Aorta (tissue), 5 donors: ENCODE measurements at regions not wholly inside any gene's neighbourhood (a gene's known extent, or its start where the extent isn't known, plus 50 kb on each side); places are given as distances from the start of the nearest gene placed in this dataset.

Experiments
- ATAC-seq: fragments of 200-7000 bp; cut with Tn5 transposase; one replicate; pipeline ENCODE4 v1.9.1; 2022; ENCODE audit warnings: moderate library complexity; ENCODE audit not compliant: low FRiP score
- DNase-seq, 2 donors: peaks; one replicate each; pipeline ENCODE4 v3.0.0-alpha.2; 2020
- H3K27ac ChIP-seq, 2 donors: one replicate each; pipeline ENCODE4 v1.5.1; 2013; ENCODE audit warnings: low read length in 2 of 2, mild to moderate bottlenecking in 2 of 2, moderate library complexity in 2 of 2, control low read depth in 1 of 2, inconsistent platforms in 1 of 2, low read depth in 1 of 2
- H3K27me3 ChIP-seq, 2 donors: one replicate each; pipeline ENCODE4 v1.6.1; 2013; ENCODE audit warnings: control low read depth in 1 of 2, low read length in 1 of 2, mild to moderate bottlenecking in 1 of 2, moderate library complexity in 1 of 2; ENCODE audit not compliant: insufficient read depth in 2 of 2, control insufficient read depth in 1 of 2
- H3K36me3 ChIP-seq, 2 donors: one replicate each; pipeline ENCODE4 v1.6.1; 2013; ENCODE audit warnings: control low read depth in 1 of 2, low read length in 1 of 2, mild to moderate bottlenecking in 1 of 2; ENCODE audit not compliant: insufficient read depth in 2 of 2, control insufficient read depth in 1 of 2
- H3K4me1 ChIP-seq, 2 donors: one replicate each; pipeline ENCODE4 v1.6.1; 2013; ENCODE audit warnings: low read length in 2 of 2, control low read depth in 1 of 2, mild to moderate bottlenecking in 1 of 2, moderate library complexity in 1 of 2; ENCODE audit not compliant: insufficient read depth in 2 of 2, control insufficient read depth in 1 of 2
- H3K4me3 ChIP-seq, 2 donors: one replicate each; pipeline ENCODE4 v1.5.1; 2013; ENCODE audit warnings: low read length in 2 of 2, control low read depth in 1 of 2, mild to moderate bottlenecking in 1 of 2
- H3K9me3 ChIP-seq: one replicate; pipeline ENCODE4 v1.6.1; 2013; ENCODE audit warnings: mild to moderate bottlenecking, low read length; ENCODE audit not compliant: control insufficient read depth
- WGBS, 2 donors: extraction: QIAGEN DNeasy Blood & Tissue Kit; methylation state at CpG; one replicate each; pipeline ENCODE4 v1.1.7; 2013; 5-methylcytosine and 5-hydroxymethylcytosine counted together
- intact Hi-C, 2 donors: fragments of 100-400 bp; cut with DNase I; formaldehyde crosslinking; loops; one replicate each; pipeline versions ENCODE4 v1.14.2 to v1.15.0; 2022
- donor health status: healthy with polysubstance abuse.
- donor health status: Bipolar disorder and iron deficiency.
- donor health status: DM: no; HTN: no; CAD: no.
- donor health status: DM: no; HTN: no; CAD: no.
- donor health status: DM: yes; HTN: yes; CAD: no.

DNA sequence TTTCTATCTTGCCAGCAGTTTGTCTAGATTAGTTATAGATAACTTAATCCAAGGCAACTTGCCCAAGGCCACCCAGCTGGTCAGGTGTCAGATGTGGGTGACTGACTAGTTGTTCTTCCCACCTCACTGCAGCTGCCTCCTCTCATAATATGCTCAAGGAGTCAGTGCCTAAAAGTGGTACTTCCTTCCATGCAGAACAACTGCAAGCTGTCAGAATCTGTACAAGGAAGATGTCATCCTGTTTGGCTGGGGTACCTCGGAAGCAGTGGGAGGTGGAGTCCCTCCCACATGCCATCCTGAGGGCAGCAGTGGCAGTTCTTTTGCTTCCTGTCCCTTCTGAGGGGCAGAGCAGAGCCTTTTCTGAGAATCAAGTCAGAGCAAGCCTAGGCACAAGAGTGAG, 193.2 kb upstream of the RFC3 start:
- Histone ChIP-seq H3K36me3 (no peaks in the 10 kb centered on the region), H3K4me1 (no peaks in the 10 kb centered on the region), H3K9me3 (no peaks in the 10 kb centered on the region), H3K27ac (no peak overlapping the region), H3K4me3 (no peak overlapping the region), H3K27me3 (no peaks in the 10 kb centered on the region)
- intact Hi-C loops = no loop called here
- ATAC-seq = no peak
- DNase-seq = no peak
- WGBS, 2 donors = 72 to 80% methylated on average over 1 of the region's 1 CpG

DNA sequence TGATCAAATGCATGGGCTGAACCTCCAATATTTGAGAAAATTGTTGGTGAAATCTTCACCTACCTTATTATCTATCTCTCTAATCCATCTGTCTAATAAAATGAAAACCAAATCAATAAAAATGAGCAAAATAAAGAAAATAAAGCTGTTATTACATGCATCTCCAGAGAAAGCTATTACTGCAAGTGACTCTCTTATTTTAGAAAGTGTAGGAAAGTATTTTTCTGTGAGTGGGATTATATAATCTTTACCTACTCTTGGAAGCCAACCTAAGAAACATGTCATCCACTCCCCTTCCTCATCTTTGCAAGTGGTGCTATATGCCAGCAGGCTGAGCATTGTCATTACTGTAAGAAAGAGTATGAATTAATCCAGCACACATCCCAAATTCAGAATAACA, 191.5 kb upstream of the RFC3 start:
- Histone ChIP-seq H3K27ac (no peak overlapping the region), H3K36me3 (no peaks in the 10 kb centered on the region), H3K9me3 (no peaks in the 10 kb centered on the region), H3K27me3 (no peaks in the 10 kb centered on the region), H3K4me3 (no peak overlapping the region), H3K4me1 (no peaks in the 10 kb centered on the region)
- intact Hi-C loops = no loop called here
- DNase-seq (no peak), ATAC-seq (no peak)

DNA sequence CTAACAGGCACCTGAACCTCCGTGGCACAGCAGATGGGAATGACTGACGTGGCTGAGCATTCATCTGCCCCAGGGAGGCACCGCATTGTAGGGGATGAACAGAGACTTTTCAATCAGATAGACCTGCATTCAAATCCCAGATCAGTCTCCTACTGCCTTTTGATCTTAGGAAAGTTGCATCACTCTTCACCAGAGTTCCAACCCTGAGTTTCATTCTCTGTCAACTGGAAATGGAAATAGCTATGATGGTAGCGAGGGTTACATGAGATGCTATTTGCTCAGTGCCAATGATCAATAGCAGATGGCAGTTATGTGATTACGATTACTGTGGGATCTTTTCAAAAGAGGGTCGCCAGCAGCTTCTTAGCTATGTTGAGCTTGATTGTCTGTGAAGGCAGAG, 189.3 kb upstream of the RFC3 start:
- 96 to 97% methylated on average over 6 of the region's 6 CpGs for WGBS, 2 donors
- Histone ChIP-seq H3K27ac (no peak overlapping the region), H3K4me3 (no peak overlapping the region), H3K27me3 (no peaks in the 10 kb centered on the region), H3K36me3 (no peaks in the 10 kb centered on the region), H3K9me3 (no peaks in the 10 kb centered on the region), H3K4me1 (no peaks in the 10 kb centered on the region)
- DNase-seq (no peak), ATAC-seq (no peak)
- intact Hi-C loops = no loop called here

DNA sequence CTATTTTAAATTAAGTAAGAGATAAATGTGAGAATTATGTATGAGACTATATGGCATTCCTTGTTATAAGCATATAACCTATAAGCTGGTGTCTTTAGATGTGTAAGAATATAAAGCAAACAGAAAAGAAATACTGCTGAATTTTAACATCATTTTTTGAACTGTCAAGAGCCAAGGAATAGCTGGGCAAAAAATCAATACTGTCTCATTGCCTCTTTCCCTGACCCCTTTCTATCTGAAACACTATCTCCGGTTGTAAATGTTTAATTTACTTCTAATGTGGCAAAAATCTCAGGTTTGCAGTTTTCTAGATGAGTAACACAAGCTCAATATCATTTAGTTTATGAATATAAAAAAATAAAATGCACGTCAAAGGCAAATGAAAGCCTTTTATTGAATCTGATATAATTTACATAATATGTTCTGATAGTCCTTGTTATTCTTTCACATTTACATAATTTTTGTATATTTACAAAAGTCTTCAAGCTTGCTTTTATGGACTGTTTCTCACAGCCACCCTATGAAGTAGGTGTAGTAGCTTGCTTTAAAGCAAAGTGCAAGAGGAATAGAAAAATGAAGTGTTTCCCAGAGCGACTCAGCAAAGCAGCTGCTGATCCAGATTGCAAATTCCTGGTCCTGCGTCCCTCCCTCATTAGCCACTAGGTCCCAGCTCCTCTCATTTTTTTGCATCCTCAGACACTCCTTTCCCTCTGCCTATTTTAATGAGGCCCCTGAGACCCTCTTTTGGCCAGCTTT, 188.2 kb upstream of the RFC3 start:
- Histone ChIP-seq H3K27ac (no peak overlapping the region), H3K27me3 (no peaks in the 10 kb centered on the region), H3K4me1 (no peaks in the 10 kb centered on the region), H3K36me3 (no peaks in the 10 kb centered on the region), H3K4me3 (no peak overlapping the region), H3K9me3 (no peaks in the 10 kb centered on the region)
- DNase-seq = no peak
- WGBS, 2 donors = 85 to 88% methylated on average over 4 of the region's 4 CpGs
- intact Hi-C loops = no loop called here
- ATAC-seq = no peak

DNA sequence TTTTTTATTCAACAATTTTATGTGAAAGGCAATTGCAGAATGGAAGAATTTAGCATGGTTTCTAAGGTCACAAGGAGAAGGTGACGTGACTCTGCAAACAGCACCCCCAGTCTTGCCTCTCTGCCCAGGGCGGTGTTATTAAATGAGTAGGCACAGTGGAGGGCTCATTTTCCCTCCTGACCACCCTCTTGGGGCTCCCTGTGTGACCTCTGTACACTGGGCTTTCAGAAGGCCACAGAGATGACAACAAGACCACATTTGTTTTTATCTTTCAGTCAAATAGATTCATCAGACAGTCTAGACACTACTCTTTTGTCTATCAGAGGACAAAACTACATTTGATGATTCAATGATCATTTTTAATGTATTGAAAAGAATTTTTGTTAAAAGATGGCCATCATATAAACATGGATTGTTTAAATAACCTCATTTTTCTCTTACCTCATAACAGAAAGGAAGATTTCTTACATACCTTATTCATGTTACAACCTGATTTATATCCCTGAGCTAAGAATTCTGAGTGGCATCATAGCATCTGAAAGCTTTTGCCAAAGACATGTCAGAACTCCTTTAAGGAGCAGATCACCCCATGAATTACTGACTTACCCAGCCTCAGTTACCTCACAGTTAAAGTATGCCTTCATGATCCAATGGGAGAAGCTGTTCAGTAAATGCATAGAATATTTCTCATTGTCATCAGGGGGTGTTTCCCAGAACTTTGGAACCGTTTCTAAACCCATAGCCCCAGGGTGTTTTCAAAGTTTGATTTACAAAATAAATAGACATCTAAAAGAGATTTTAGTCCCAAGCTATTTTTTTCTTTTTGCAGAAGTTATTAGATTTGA, 184.0 kb upstream of the RFC3 start:
- Histone ChIP-seq H3K27ac (no peak overlapping the region), H3K36me3 (no peaks in the 10 kb centered on the region), H3K4me3 (no peak overlapping the region), H3K4me1 (peaks cover 0 to 2% of the 10 kb centered on the region in 2 donors), H3K27me3 (no peaks in the 10 kb centered on the region), H3K9me3 (no peaks in the 10 kb centered on the region)
- ATAC-seq (no peak), DNase-seq (no peak)
- WGBS, 2 donors = 83% methylated on average over 3 of the region's 3 CpGs
- intact Hi-C loops = no loop called here

DNA sequence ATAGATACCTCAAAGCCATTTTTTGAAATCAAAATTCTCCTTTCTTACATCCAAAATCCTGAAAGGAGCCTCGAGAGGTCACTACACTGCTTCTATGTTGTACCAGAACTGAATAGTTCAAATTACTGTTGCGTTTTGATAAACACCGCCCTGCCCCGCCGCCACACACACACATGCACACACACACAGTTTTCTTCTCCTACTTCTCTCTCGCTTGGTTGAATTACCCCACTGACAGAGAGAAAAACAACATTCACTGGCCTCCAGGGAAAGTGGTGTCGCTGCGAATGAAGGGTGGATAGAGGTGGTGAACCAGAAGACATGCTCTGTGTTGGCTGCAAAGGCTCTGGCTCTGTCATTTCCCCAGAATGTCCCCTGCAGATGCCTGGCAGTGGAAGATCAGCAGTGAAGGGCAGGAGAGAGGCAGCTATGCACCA, 183.4 kb upstream of the RFC3 start:
- Histone ChIP-seq H3K27me3 (no peaks in the 10 kb centered on the region), H3K4me1 (peaks cover 0 to 2% of the 10 kb centered on the region in 2 donors), H3K4me3 (no peak overlapping the region), H3K9me3 (no peaks in the 10 kb centered on the region), H3K36me3 (no peaks in the 10 kb centered on the region), H3K27ac (no peak overlapping the region)
- ATAC-seq (no peak), DNase-seq (no peak)
- intact Hi-C loops = no loop called here
- WGBS, 2 donors = 24 to 33% methylated on average over 8 of the region's 8 CpGs

DNA sequence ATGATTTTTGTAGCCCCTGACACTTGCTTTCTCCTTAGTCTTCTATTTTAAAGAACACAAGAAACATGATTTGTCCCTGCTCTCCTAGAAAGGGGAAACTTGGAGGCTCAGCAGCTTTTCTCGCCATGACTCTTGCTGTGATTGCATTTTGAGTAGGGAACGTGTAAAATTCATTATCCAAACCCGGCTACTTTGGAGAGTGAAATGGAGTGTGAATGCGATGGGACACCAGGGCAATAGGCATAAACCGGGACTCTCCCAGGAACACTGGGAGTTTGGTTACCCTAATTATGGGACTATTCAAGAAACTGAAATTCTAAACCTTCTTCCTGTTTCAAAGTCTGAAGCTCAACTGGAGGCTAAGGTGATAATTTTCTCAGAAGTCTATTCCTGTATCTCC, 181.7 kb upstream of the RFC3 start:
- H3K9me3 ChIP-seq = no peaks in the 10 kb centered on the region
- ATAC-seq (no peak), DNase-seq (no peak)
- no peak overlapping the region for H3K27ac ChIP-seq
- H3K4me1 ChIP-seq = peaks cover 0 to 2% of the 10 kb centered on the region in 2 donors
- intact Hi-C loops = no loop called here
- WGBS, 2 donors = 87 to 89% methylated on average over 5 of the region's 5 CpGs
- H3K27me3 ChIP-seq = no peaks in the 10 kb centered on the region
- no peak overlapping the region for H3K4me3 ChIP-seq
- H3K36me3 ChIP-seq = no peaks in the 10 kb centered on the region

DNA sequence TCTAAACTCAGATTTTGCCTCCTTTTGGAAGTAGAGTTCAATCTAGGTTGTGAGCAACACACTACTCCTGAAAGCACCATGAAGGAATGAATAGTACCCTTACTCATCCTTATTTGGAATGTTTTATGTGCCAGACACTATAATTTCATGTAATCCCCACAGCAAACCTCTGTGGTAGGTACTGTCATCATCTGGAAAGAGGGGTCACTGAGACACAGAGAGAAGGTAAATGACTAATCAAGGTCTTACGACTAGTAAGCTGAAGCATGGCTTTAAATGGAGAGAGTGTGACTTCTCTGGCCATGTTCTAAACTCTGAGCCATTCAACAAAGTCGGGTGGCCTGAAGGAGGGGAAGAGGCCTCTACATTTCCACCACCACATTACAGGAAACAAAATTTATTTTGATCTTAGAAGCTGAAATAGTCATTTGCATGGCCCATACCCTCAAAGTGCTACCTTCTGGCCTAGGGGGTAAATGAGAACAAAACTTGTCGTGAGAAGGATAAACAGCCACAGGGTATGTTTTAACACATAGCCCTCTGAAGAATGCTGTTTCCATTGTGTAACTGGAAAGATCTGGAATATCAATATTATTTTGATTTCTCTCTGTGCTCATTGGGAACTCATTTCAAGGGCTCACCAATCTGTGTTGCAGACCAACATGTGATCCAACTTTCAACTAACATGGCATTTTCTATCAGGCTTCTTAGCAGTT, 180.8 kb upstream of the RFC3 start:
- ATAC-seq (no peak), DNase-seq (no peak)
- intact Hi-C loops = no loop called here
- Histone ChIP-seq H3K4me1 (peaks cover 0 to 2% of the 10 kb centered on the region in 2 donors), H3K36me3 (no peaks in the 10 kb centered on the region), H3K27me3 (no peaks in the 10 kb centered on the region), H3K4me3 (no peak overlapping the region), H3K27ac (no peak overlapping the region), H3K9me3 (no peaks in the 10 kb centered on the region)
- 91 to 98% methylated on average over 3 of the region's 3 CpGs for WGBS, 2 donors
